Heart left ventricle (tissue), 16 donors: ENCODE measurements at regions not wholly inside any gene's neighbourhood (a gene's known extent, or its start where the extent isn't known, plus 50 kb on each side); places are given as distances from the start of the nearest gene placed in this dataset.

Experiments
- ATAC-seq, 4 donors: fragments of 200-7000 bp; cut with Tn5 transposase; one replicate each; pipeline ENCODE4 v1.9.1; 2020 to 2022; ENCODE audit warnings: moderate library complexity in 4 of 4, mild to moderate bottlenecking in 3 of 4, moderate number of reproducible peaks in 1 of 4
- DNase-seq, 5 donors: peaks; one replicate each; pipeline ENCODE4 v3.0.0-alpha.2; 2020
- H3K27ac ChIP-seq, 12 donors: fragments of 200-600 bp; sonication (generic) in 4 of 12; one replicate each; pipeline versions ENCODE4 v1.5.0 to v1.8.0; 2016 to 2022; ENCODE audit warnings: mild to moderate bottlenecking in 2 of 12
- H3K27me3 ChIP-seq, 9 donors: fragments of 200-600 bp; sonication (generic) in 2 of 9; one replicate each; pipeline versions ENCODE4 v1.5.1 to v1.8.0; 2016 to 2022; ENCODE audit warnings: mild to moderate bottlenecking in 3 of 9
- H3K36me3 ChIP-seq, 9 donors: fragments of 200-600 bp; sonication (generic) in 2 of 9; one replicate each; pipeline versions ENCODE4 v1.5.0 to v1.8.0; 2018 to 2022; ENCODE audit warnings: mild to moderate bottlenecking in 2 of 9
- H3K4me1 ChIP-seq, 12 donors: fragments of 200-600 bp; sonication (generic) in 4 of 12; one replicate each; pipeline versions ENCODE4 v1.5.0 to v1.8.0; 2016 to 2022; ENCODE audit warnings: mild to moderate bottlenecking in 3 of 12
- H3K4me3 ChIP-seq, 12 donors: fragments of 200-600 bp; sonication (generic) in 4 of 12; one replicate each; pipeline versions ENCODE4 v1.5.0 to v1.8.0; 2017 to 2022; ENCODE audit warnings: mild to moderate bottlenecking in 9 of 12, moderate library complexity in 4 of 12
- H3K9me3 ChIP-seq, 12 donors: fragments of 200-600 bp; sonication (generic) in 4 of 12; one replicate each; pipeline versions ENCODE4 v1.5.0 to v1.8.0; 2016 to 2022; ENCODE audit warnings: mild to moderate bottlenecking in 1 of 12
- CTCF ChIP-seq, 12 donors: fragments of 200-600 bp; sonication (generic) in 4 of 12; IDR thresholded peaks; one replicate each; pipeline versions ENCODE4 v1.5.0 to v1.8.0; 2018 to 2022; ENCODE audit warnings: antibody characterized with exemption in 12 of 12, mild to moderate bottlenecking in 5 of 12
- POLR2A ChIP-seq, 2 donors: fragments of 450-650 bp; IDR thresholded peaks; one replicate each; pipeline ENCODE4 v1.6.1; 2017; ENCODE audit warnings: antibody characterized with exemption in 2 of 2, mild to moderate bottlenecking in 2 of 2, moderate library complexity in 2 of 2
- WGBS, 4 donors: extraction: QIAGEN DNeasy Blood & Tissue Kit in 2 of 4; methylation state at CpG; one replicate each; pipeline versions ENCODE4 v1.1.5 to v1.1.7; 2013 to 2018; 5-methylcytosine and 5-hydroxymethylcytosine counted together
- intact Hi-C, 10 donors: fragments of 100-400 bp; cut with DNase I; formaldehyde crosslinking; loops; one replicate each; pipeline versions ENCODE4 v1.11.1 to v1.14.2; 2022
- donor health status: ischemic (EF 13 %, LVEDD 7.1; RV severe dilation, severe dysfunction).
- donor health status: healthy with polysubstance abuse.
- donor health status: DM: no; HTN: yes; CAD: no.
- donor health status: DM: no; HTN: no; CAD: no.
- donor health status: ischemic (EF 25% LVEDD 6.9; RV normal size, moderate dysfunction).
- donor health status: ischemic (EF 25% LVEDD 5.7; RV mildly dilated, moderate dysfunction).
- donor health status: healthy.
- donor health status: DM: yes; HTN: yes; CAD: no.
- donor health status: ischemic (EF 35%, LVEDD 5.7; RV mildly dilated, moderate dysfunction).
- donor health status: nonischemic (EF 11% LVEDD 7.7; RV severe dilation, severe dysfunction).
- donor health status: DM: yes; HTN: yes; CAD: no.
- donor health status: PGD.
- donor health status: ischemic (EF 29% LVEDD 5.4; RV normal size, mild dysfunction).
- donor health status: nonischemic (EF 23%, LVEDD 6.1; RV moderate dilation, normal function).

GRCh38 chr9:75803130-75803529, 87.3 kb upstream of the PCSK5 start:
- DNase-seq (no peak), ATAC-seq (no peak)
- Histone ChIP-seq H3K4me1 (peaks cover 0 to 16% (median 0%) of the 10 kb centered on the region in 12 donors), H3K4me3 (no peak overlapping the region), H3K27me3 (no peaks in the 10 kb centered on the region), H3K9me3 (no peaks in the 10 kb centered on the region), H3K36me3 (no peaks in the 10 kb centered on the region), H3K27ac (no peak overlapping the region)
- TF ChIP-seq CTCF (IDR thresholded peaks at IDR 0.05), result no peak
- TF ChIP-seq POLR2A (IDR thresholded peaks at IDR 0.05), result no peak
- intact Hi-C loops, result no loop called here

GRCh38 chr9:75810063-75810462, 80.4 kb upstream of the PCSK5 start:
- ATAC-seq, result no peak
- WGBS, 4 donors, result 67 to 81% (median 77%) methylated on average over 2 of the region's 2 CpGs

GRCh38 chr9:75811692-75812091, 78.8 kb upstream of the PCSK5 start:
- H3K4me1 ChIP-seq, result no peaks in the 10 kb centered on the region
- H3K27me3 ChIP-seq, result no peaks in the 10 kb centered on the region
- no peak overlapping the region for H3K27ac ChIP-seq
- intact Hi-C loops, result no loop called here
- DNase-seq (no peak), ATAC-seq (no peak)
- H3K36me3 ChIP-seq, result no peaks in the 10 kb centered on the region
- peaks cover 0 to 66% (median 25%) of the 10 kb centered on the region in 12 donors for H3K9me3 ChIP-seq
- TF ChIP-seq POLR2A (IDR thresholded peaks at IDR 0.05) (no peak), CTCF (IDR thresholded peaks at IDR 0.05) (no peak)
- H3K4me3 ChIP-seq, result no peak overlapping the region

More at GRCh38 chr9:75810063-75810462, 80.4 kb upstream of the PCSK5 start:
- peaks cover 0 to 51% (median 24%) of the 10 kb centered on the region in 12 donors for H3K9me3 ChIP-seq
- intact Hi-C loops, result no loop called here
- no peak overlapping the region for H3K4me3 ChIP-seq
- no peak overlapping the region for H3K27ac ChIP-seq
- DNase-seq, result no peak
- no peaks in the 10 kb centered on the region for H3K4me1 ChIP-seq
- H3K36me3 ChIP-seq, result no peaks in the 10 kb centered on the region
- no peaks in the 10 kb centered on the region for H3K27me3 ChIP-seq
- TF ChIP-seq POLR2A (IDR thresholded peaks at IDR 0.05), result no peak
- TF ChIP-seq CTCF (IDR thresholded peaks at IDR 0.05), result no peak

GRCh38 chr9:75812141-75812540, 78.3 kb upstream of the PCSK5 start:
- H3K27ac ChIP-seq, result no peak overlapping the region
- H3K27me3 ChIP-seq, result no peaks in the 10 kb centered on the region
- peaks cover 0 to 70% (median 25%) of the 10 kb centered on the region in 12 donors for H3K9me3 ChIP-seq
- TF ChIP-seq CTCF (IDR thresholded peaks at IDR 0.05) (no peak), POLR2A (IDR thresholded peaks at IDR 0.05) (no peak)
- H3K4me3 ChIP-seq, result no peak overlapping the region
- H3K4me1 ChIP-seq, result no peaks in the 10 kb centered on the region
- no peaks in the 10 kb centered on the region for H3K36me3 ChIP-seq
- WGBS, 4 donors, result 38 to 58% (median 48%) methylated on average over 2 of the region's 2 CpGs
- intact Hi-C loops, result no loop called here
- ATAC-seq (no peak), DNase-seq (no peak)
